Neuronal stem cell (in vitro differentiated cells): ENCODE measurements at regions not wholly inside any gene's neighbourhood (a gene's known extent, or its start where the extent isn't known, plus 50 kb on each side); places are given as distances from the start of the nearest gene placed in this dataset.

Source experiments
- DNase-seq: peaks from one replicate; pipeline ENCODE4 v3.0.0-alpha.2; 2013; ENCODE audit warnings: low spot score
- H2AFZ ChIP-seq: one replicate; pipeline ENCODE4 v1.6.1; 2013; ENCODE audit warnings: mild to moderate bottlenecking, low read length, inconsistent platforms
- H2AK5ac ChIP-seq: 2 replicates; pipeline ENCODE4 v1.6.1; 2013; ENCODE audit warnings: low read depth, mild to moderate bottlenecking, inconsistent platforms, low read length, moderate library complexity, mixed read lengths
- H2BK120ac ChIP-seq: 2 replicates; pipeline ENCODE4 v1.6.1; 2013; ENCODE audit warnings: low read depth, mild to moderate bottlenecking, inconsistent platforms, low read length, moderate library complexity, mixed read lengths
- H2BK12ac ChIP-seq: one replicate; pipeline ENCODE4 v1.6.1; 2013; ENCODE audit warnings: low read length, inconsistent platforms
- H2BK15ac ChIP-seq: 2 replicates; pipeline ENCODE4 v1.6.1; 2013; ENCODE audit warnings: mild to moderate bottlenecking, low read length, inconsistent platforms, mixed read lengths
- H2BK5ac ChIP-seq: one replicate; pipeline ENCODE4 v1.6.1; 2013; ENCODE audit warnings: inconsistent platforms, mild to moderate bottlenecking, low read length, moderate library complexity
- H3K14ac ChIP-seq: one replicate; pipeline ENCODE4 v1.6.1; 2013; ENCODE audit warnings: low read length, inconsistent platforms
- H3K18ac ChIP-seq: 2 replicates; pipeline ENCODE4 v1.6.1; 2013; ENCODE audit warnings: low read length, inconsistent platforms
- H3K23ac ChIP-seq: 2 replicates; pipeline ENCODE4 v1.6.1; 2013; ENCODE audit warnings: low read depth, mild to moderate bottlenecking, mixed read lengths, low read length, inconsistent platforms; ENCODE audit not compliant: poor library complexity
- H3K27ac ChIP-seq: replicated peaks from 3 replicates; pipeline ENCODE4 v1.5.1; 2013; ENCODE audit warnings: low read length, inconsistent platforms
- H3K27me3 ChIP-seq, 3 experiments: 2 replicates each; pipeline ENCODE4 v1.6.1; 2013; ENCODE audit warnings: low read length in 3 of 3, mild to moderate bottlenecking in 2 of 3, inconsistent platforms in 1 of 3, low read depth in 1 of 3, mixed read lengths in 1 of 3, moderate library complexity in 1 of 3; ENCODE audit not compliant: control insufficient read depth in 3 of 3, insufficient read depth in 3 of 3
- H3K36me3 ChIP-seq, 2 donors: replicated peaks in 1 of 2; 2 replicates each; pipeline ENCODE4 v1.6.1; 2013; ENCODE audit warnings: low read length in 2 of 2; ENCODE audit not compliant: control insufficient read depth in 2 of 2, insufficient read depth in 2 of 2
- H3K4ac ChIP-seq: 2 replicates; pipeline ENCODE4 v1.6.1; 2013; ENCODE audit warnings: inconsistent platforms, mild to moderate bottlenecking, low read length, moderate library complexity
- H3K4me1 ChIP-seq, 2 donors: 1 replicate in 1 of 2; 2 replicates in 1 of 2; pipeline ENCODE4 v1.6.1; 2013; ENCODE audit warnings: low read length in 2 of 2, low read depth in 1 of 2; ENCODE audit not compliant: control insufficient read depth in 2 of 2, insufficient read depth in 1 of 2
- H3K4me2 ChIP-seq: one replicate; pipeline ENCODE4 v1.6.1; 2013; ENCODE audit warnings: mild to moderate bottlenecking, low read length, inconsistent platforms; ENCODE audit not compliant: insufficient read depth, poor library complexity, severe bottlenecking
- H3K4me3 ChIP-seq, 2 donors: 2 replicates each; pipeline ENCODE4 v1.5.1; 2013; ENCODE audit warnings: low read length in 2 of 2, mild to moderate bottlenecking in 2 of 2, inconsistent platforms in 1 of 2, moderate library complexity in 1 of 2
- H3K79me1 ChIP-seq: one replicate; pipeline ENCODE4 v1.6.1; 2013; ENCODE audit warnings: low read depth, mild to moderate bottlenecking, inconsistent platforms, low read length, moderate library complexity
- H3K9ac ChIP-seq: one replicate; pipeline ENCODE4 v1.6.1; 2013; ENCODE audit warnings: mild to moderate bottlenecking, low read depth, low read length, inconsistent platforms; ENCODE audit not compliant: poor library complexity
- H3K9me3 ChIP-seq, 2 donors: replicated peaks in 1 of 2; 2 replicates each; pipeline versions ENCODE3 to v1.6.1; 2013; ENCODE audit warnings: low read length in 2 of 2, mild to moderate bottlenecking in 2 of 2, inconsistent platforms in 1 of 2, low read depth in 1 of 2, mixed read lengths in 1 of 2, moderate library complexity in 1 of 2; ENCODE audit not compliant: control insufficient read depth in 2 of 2, insufficient read depth in 1 of 2
- H4K8ac ChIP-seq: one replicate; pipeline ENCODE4 v1.6.1; 2013; ENCODE audit warnings: low read depth, mild to moderate bottlenecking, inconsistent platforms, low read length, moderate library complexity
- H4K91ac ChIP-seq: one replicate; pipeline ENCODE4 v1.6.1; 2013; ENCODE audit warnings: low read length, low read depth, mild to moderate bottlenecking, inconsistent platforms; ENCODE audit not compliant: poor library complexity
- WGBS, 2 donors: extraction: QIAGEN DNeasy Blood & Tissue Kit; methylation state at CpG; one replicate each; pipeline ENCODE4 v1.1.7; 2013; ENCODE audit warnings: missing lambda C conversion rate in 2 of 2, mixed read lengths in 1 of 2; ENCODE audit not compliant: insufficient read length in 2 of 2, insufficient replicate concordance in 1 of 2; ENCODE audit errors: extremely low coverage in 2 of 2; 5-methylcytosine and 5-hydroxymethylcytosine counted together

DNA sequence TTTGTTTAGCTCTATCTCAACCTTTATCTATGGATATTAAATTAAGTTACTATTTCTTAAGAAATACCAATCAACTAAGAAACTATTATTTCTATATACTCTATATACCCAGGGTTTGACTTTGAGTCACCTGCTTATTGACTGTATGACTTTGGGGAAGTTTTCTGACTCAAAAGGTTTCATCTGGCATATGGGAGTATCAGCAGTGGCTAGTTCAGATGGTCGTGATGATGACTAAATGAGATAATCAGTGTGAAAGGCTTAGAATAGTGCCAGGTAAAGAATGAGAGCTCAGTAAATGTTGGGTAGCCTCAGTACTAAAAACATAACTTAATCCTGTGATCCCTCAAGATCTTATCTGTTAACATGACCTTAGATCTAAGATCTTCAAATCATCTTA is 179.7 kb upstream of the ISL1 start:
- no peak overlapping the region for H3K23ac ChIP-seq
- H3K14ac ChIP-seq = no peak overlapping the region
- no peak overlapping the region for H3K4me2 ChIP-seq
- WGBS, 2 donors = no CpG with 5 or more reads among the region's 1 CpG
- no peak overlapping the region for H2AFZ ChIP-seq
- no peaks in the 10 kb centered on the region for H3K36me3 ChIP-seq
- H2BK15ac ChIP-seq = no peak overlapping the region
- no peak overlapping the region for H3K18ac ChIP-seq
- no peak overlapping the region for H3K9ac ChIP-seq
- no peak overlapping the region for H2BK120ac ChIP-seq
- no peaks in the 10 kb centered on the region for H3K79me1 ChIP-seq
- H2AK5ac ChIP-seq = no peak overlapping the region
- H2BK5ac ChIP-seq = no peak overlapping the region
- H4K91ac ChIP-seq = no peak overlapping the region
- H3K27me3 ChIP-seq = no peaks in the 10 kb centered on the region
- no peak overlapping the region for H4K8ac ChIP-seq
- DNase-seq = no peak
- H3K4ac ChIP-seq = no peak overlapping the region
- H2BK12ac ChIP-seq = no peak overlapping the region
- H3K4me1 ChIP-seq = no peaks in the 10 kb centered on the region
- H3K9me3 ChIP-seq = no peaks in the 10 kb centered on the region
- H3K27ac ChIP-seq = no peak overlapping the region
- no peak overlapping the region for H3K4me3 ChIP-seq

DNA sequence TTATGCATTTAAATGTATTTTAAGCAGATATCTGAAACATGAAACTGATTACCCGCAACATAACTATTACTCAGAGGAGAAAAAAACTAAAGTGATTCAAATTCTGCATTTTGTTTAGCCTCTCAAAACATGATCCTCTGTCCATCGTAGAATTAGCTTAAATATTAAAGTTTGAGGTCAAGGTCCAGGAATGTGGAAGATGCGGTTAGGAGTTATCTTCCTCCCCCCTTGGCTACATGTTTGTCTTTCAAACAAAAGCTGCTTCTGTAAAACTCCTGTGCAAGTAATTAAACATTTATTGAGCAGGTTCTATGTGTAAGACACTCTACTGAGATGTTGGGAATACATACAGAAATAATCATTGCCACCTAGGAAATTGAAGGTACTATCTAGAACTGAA is 175.0 kb upstream of the ISL1 start:
- Histone ChIP-seq H3K79me1 (no peaks in the 10 kb centered on the region), H3K27me3 (no peaks in the 10 kb centered on the region), H3K4ac (no peak overlapping the region), H4K8ac (no peak overlapping the region), H2BK5ac (no peak overlapping the region), H2BK15ac (no peak overlapping the region), H2BK120ac (no peak overlapping the region), H4K91ac (no peak overlapping the region), H2AFZ (no peak overlapping the region), H3K9ac (no peak overlapping the region), H3K27ac (no peak overlapping the region), H3K18ac (no peak overlapping the region), H3K4me2 (no peak overlapping the region), H3K14ac (no peak overlapping the region), H3K23ac (no peak overlapping the region), H3K4me3 (no peak overlapping the region), H3K9me3 (no peaks in the 10 kb centered on the region), H3K36me3 (no peaks in the 10 kb centered on the region), H2BK12ac (no peak overlapping the region), H2AK5ac (no peak overlapping the region), H3K4me1 (no peaks in the 10 kb centered on the region)
- WGBS, 2 donors = no CpG with 5 or more reads among the region's 3 CpGs
- no peak for DNase-seq

DNA sequence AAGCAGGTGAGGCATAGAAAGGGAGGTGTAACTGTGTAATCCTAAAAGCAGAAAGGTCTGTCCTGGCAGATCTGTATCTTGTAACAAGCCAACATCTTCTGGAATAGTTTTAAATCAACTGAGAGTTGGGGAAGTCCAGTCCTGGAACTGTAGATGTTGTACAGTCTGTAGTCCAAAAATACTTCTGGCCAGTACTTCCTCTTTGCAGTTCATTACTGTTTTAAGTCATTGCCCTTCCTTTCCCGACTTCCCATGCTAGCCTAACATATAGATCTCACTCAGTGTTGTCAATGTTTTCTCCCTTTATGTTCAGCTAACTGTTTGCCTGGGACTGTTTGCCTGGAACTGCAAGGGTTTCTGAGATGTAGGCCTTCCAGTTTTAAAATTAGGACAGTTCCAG is 168.5 kb upstream of the ISL1 start:
- DNase-seq = no peak
- Histone ChIP-seq H3K27me3 (no peaks in the 10 kb centered on the region), H3K4me1 (no peaks in the 10 kb centered on the region), H4K91ac (no peak overlapping the region), H3K14ac (no peak overlapping the region), H2BK120ac (no peak overlapping the region), H3K36me3 (no peaks in the 10 kb centered on the region), H2BK15ac (no peak overlapping the region), H4K8ac (no peak overlapping the region), H3K27ac (no peak overlapping the region), H2AFZ (no peak overlapping the region), H3K79me1 (no peaks in the 10 kb centered on the region), H2BK12ac (no peak overlapping the region), H3K9ac (no peak overlapping the region), H3K4me3 (no peak overlapping the region), H3K4me2 (no peak overlapping the region), H2AK5ac (no peak overlapping the region), H3K23ac (no peak overlapping the region), H3K9me3 (no peaks in the 10 kb centered on the region), H3K18ac (no peak overlapping the region), H2BK5ac (no peak overlapping the region), H3K4ac (no peak overlapping the region)
- no CpG with 5 or more reads among the region's 1 CpG for WGBS, 2 donors

DNA sequence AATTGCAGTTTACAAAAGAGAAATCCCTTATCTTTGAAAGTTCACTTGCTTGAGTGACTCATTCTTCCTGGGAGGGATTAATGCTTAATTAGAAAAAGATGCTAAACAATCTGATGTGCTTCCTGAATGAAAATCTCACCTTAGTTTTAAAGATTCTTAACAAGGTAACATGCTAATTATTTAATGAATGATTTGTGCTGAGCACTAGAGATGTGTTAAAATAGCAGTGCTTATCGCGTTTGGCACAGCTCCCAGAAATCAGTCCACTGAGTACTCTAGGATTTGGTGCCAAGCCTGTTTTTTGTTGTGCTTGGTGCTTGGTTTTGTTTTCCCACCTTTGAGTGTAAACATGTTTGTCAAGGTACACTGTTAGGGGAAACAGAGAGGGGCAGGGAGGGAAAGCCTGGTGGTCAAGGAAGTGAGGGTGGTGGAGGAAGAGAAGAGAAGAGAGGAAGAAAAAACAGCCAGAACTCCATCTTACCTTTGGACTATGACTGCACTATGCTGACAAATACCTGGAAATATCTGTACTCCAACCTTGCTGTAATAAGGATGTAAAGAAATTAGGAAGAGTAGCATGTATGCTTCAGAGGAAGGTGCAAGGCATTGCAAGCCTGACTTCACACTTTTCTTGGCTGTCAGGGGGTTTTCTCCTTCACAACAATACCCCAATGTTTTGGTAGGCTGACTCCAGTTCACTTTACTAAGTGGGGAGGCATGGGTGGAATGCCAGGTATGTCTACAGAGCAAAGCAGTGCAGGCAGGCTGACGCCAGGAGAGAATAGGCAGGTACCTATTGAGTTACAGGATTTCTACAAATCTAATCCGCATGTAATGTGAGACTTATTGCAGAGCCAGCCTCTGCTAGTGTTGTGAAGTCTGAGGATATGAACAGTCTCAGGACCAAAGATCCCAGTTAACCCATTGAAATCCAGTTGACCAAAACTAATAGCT is 157.2 kb upstream of the ISL1 start:
- H2BK5ac ChIP-seq = no peak overlapping the region
- H3K4me1 ChIP-seq = peaks cover 0 to 7% of the 10 kb centered on the region in 2 donors
- H4K91ac ChIP-seq = no peak overlapping the region
- H3K14ac ChIP-seq = no peak overlapping the region
- H2BK12ac ChIP-seq = no peak overlapping the region
- no peak overlapping the region for H3K23ac ChIP-seq
- no peak overlapping the region for H3K4ac ChIP-seq
- no peak overlapping the region for H3K4me3 ChIP-seq
- no peaks in the 10 kb centered on the region for H3K27me3 ChIP-seq
- no peak overlapping the region for H3K18ac ChIP-seq
- peak; percentile 24 for DNase-seq
- no peaks in the 10 kb centered on the region for H3K79me1 ChIP-seq
- no peak overlapping the region for H2BK120ac ChIP-seq
- H2BK15ac ChIP-seq = no peak overlapping the region
- no peaks in the 10 kb centered on the region for H3K9me3 ChIP-seq
- H4K8ac ChIP-seq = no peak overlapping the region
- H2AFZ ChIP-seq = no peak overlapping the region
- no CpG with 5 or more reads among the region's 4 CpGs for WGBS, 2 donors
- H3K36me3 ChIP-seq = no peaks in the 10 kb centered on the region
- no peak overlapping the region for H3K9ac ChIP-seq
- H2AK5ac ChIP-seq = no peak overlapping the region
- H3K4me2 ChIP-seq = no peak overlapping the region
- H3K27ac ChIP-seq = no peak overlapping the region
